Neural crest cell (in vitro differentiated cells): ENCODE measurements at regions not wholly inside any gene's neighbourhood (a gene's known extent, or its start where the extent isn't known, plus 50 kb on each side); places are given as distances from the start of the nearest gene placed in this dataset.

Experiments
- DNase-seq: peaks from one replicate; pipeline ENCODE4 v3.0.0; 2021; ENCODE audit warnings: low read depth, mixed read lengths, low spot score
- H3K27ac Mint-ChIP-seq: one replicate; pipeline ENCODE4 v1.8.0; 2021; ENCODE audit warnings: mild to moderate bottlenecking, mixed read lengths; ENCODE audit not compliant: unreplicated experiment
- H3K27me3 Mint-ChIP-seq: 2 replicates; pipeline ENCODE4 v1.8.0; 2021; ENCODE audit warnings: low read depth, mild to moderate bottlenecking, mixed read lengths
- H3K36me3 Mint-ChIP-seq: 2 replicates; pipeline ENCODE4 v1.8.0; 2021; ENCODE audit warnings: low read depth, mild to moderate bottlenecking, mixed read lengths
- H3K4me1 Mint-ChIP-seq: 2 replicates; pipeline ENCODE4 v1.8.0; 2021; ENCODE audit warnings: mixed read lengths
- H3K4me3 Mint-ChIP-seq: one replicate; pipeline ENCODE4 v1.8.0; 2021; ENCODE audit warnings: mild to moderate bottlenecking, mixed read lengths
- H3K9me3 Mint-ChIP-seq: 2 replicates; pipeline ENCODE4 v1.8.0; 2021; ENCODE audit warnings: mixed read lengths
- TF ChIP-seq, protein P1 (sequence below): fragments of 200-600 bp; sonication (generic); conservative IDR thresholded peaks from 2 replicates; pipeline ENCODE4 v1.5.0; 2021; ENCODE audit warnings: antibody characterized with exemption, mild to moderate bottlenecking

DNA sequence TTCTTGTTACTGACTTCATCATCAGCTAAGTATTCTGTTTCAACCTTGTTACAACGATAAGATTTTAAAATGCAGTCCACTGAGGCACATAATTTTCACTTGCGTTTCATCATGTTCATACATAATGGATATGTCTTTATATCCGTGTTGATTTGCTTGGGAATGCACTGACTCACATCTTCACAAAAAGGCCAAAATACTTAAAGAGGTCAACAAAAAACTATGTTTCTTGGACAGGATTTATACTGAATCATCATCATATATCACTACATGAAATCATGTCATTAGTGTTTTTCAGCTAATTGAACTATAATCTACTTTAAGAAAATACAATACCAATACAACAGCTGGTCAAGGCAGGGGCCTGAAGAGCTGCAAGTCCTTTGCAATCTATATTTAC, 324.5 kb upstream of the KLF6 start:
- no peaks in the 10 kb centered on the region for H3K36me3 Mint-ChIP-seq
- H3K4me3 Mint-ChIP-seq, result no peak overlapping the region
- H3K9me3 Mint-ChIP-seq, result peaks cover 13% of the 10 kb centered on the region
- H3K27ac Mint-ChIP-seq, result no peak overlapping the region
- TF ChIP-seq, protein P1, sequence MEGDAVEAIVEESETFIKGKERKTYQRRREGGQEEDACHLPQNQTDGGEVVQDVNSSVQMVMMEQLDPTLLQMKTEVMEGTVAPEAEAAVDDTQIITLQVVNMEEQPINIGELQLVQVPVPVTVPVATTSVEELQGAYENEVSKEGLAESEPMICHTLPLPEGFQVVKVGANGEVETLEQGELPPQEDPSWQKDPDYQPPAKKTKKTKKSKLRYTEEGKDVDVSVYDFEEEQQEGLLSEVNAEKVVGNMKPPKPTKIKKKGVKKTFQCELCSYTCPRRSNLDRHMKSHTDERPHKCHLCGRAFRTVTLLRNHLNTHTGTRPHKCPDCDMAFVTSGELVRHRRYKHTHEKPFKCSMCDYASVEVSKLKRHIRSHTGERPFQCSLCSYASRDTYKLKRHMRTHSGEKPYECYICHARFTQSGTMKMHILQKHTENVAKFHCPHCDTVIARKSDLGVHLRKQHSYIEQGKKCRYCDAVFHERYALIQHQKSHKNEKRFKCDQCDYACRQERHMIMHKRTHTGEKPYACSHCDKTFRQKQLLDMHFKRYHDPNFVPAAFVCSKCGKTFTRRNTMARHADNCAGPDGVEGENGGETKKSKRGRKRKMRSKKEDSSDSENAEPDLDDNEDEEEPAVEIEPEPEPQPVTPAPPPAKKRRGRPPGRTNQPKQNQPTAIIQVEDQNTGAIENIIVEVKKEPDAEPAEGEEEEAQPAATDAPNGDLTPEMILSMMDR, result no peak
- H3K27me3 Mint-ChIP-seq, result no peaks in the 10 kb centered on the region
- H3K4me1 Mint-ChIP-seq, result no peaks in the 10 kb centered on the region
- no peak for DNase-seq

DNA sequence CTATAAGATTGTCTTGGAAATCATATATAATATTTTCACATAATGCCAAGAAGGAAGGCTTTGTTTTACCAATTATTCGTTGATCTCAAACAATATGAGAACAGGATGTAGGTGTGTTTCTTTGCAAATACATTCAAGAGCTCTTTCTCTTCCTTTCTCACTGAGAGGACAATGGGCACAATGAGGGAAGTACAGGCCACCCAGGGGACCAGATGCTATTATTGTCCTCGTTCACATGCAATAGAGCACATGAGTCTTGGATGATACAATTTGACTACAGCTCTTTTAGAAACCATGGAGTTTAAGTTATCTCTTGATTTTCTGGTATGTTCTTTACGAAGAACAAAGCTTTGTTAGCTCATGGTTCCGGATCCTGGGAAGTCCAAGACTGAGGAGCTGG, 323.7 kb upstream of the KLF6 start:
- Mint-ChIP-seq H3K4me3 (no peak overlapping the region), H3K27me3 (no peaks in the 10 kb centered on the region), H3K27ac (no peak overlapping the region), H3K9me3 (peaks cover 14% of the 10 kb centered on the region), H3K4me1 (no peaks in the 10 kb centered on the region), H3K36me3 (no peaks in the 10 kb centered on the region)
- no peak for DNase-seq
- TF ChIP-seq, protein P1, result no peak

DNA sequence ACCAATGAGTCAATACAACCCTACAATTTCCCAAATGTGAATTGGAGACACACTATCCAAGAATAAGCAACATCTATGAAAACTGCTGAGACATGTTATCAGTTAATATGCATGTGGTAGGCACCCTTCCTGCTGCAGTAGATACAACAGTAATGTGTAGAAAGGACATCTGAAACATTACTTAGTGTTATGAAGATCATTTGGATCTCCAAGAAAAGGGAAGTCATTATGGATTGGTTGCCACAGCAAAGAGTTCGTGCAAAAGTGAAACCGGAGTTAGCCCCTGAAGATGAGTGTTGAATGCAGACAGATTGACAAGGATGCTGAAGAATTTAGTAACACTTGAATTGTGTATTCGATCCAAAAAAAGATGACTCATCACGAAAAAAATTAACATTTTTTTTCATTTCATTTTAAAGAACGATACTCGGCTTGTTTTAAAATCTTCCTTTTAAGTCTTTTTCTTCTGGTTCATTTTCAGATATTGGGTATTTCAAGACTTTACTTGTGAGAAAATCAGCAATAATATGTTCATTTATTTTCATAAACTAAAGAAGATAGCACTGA, 322.4 kb upstream of the KLF6 start:
- no peak for DNase-seq
- Mint-ChIP-seq H3K4me1 (no peaks in the 10 kb centered on the region), H3K4me3 (no peak overlapping the region), H3K36me3 (no peaks in the 10 kb centered on the region), H3K9me3 (peaks cover 14% of the 10 kb centered on the region), H3K27ac (no peak overlapping the region), H3K27me3 (no peaks in the 10 kb centered on the region)
- TF ChIP-seq, protein P1, result no peak

DNA sequence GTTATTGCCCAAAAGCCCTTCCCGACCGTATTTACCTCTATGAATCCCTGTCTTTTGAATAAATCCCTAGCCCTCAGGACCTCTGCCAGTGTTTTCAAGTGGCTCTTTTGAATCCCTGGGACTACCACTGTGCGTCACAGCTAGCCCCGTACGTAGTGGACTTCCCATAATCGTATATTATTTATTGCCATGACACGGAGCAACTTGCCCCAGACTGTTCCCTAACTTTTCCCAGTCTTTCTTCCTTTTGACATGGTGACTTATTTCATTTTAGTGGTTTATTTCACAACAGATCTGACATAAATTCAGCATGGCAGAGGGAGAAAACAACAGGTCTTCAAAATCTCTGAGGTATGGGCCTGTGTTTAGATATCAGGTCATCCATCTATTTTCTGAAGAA, 318.6 kb upstream of the KLF6 start:
- Mint-ChIP-seq H3K4me1 (no peaks in the 10 kb centered on the region), H3K4me3 (no peak overlapping the region), H3K27me3 (no peaks in the 10 kb centered on the region), H3K9me3 (peaks cover 14% of the 10 kb centered on the region), H3K36me3 (no peaks in the 10 kb centered on the region), H3K27ac (no peak overlapping the region)
- no peak for DNase-seq
- TF ChIP-seq, protein P1, result no peak

DNA sequence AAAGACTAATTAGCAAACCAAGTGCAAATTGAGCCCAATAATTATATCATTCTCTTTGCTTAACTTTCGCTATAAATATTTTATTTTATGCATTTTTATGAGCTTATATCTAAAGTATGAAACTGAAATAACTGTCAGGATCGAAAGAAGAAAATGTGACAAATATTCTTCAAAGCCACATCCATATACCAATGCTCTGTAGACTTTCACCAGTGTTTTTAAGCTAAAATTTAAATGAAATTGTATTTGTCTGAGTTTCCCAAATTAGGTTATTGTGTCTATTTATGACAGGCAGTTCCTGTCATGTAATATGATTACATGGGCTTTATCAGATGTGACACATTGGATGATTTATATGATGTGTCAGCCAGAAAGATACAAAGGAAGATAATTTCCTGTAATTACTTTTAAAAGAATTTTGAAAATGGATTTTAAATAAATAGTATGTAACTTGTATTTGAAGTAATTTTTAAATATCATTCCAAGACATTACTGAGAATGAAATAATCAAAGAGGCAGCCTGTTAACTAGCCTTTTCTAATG, 317.9 kb upstream of the KLF6 start:
- Mint-ChIP-seq H3K27me3 (no peaks in the 10 kb centered on the region), H3K4me3 (no peak overlapping the region), H3K9me3 (peaks cover 14% of the 10 kb centered on the region), H3K27ac (no peak overlapping the region), H3K36me3 (no peaks in the 10 kb centered on the region), H3K4me1 (no peaks in the 10 kb centered on the region)
- DNase-seq, result no peak
- TF ChIP-seq, protein P1, result no peak
